ENCODE measurements at regions not wholly inside any gene's neighbourhood (a gene's known extent, or its start where the extent isn't known, plus 50 kb on each side); places are given as distances from the start of the nearest gene placed in this dataset.

- TF ChIP-seq CTCF (IDR thresholded peaks at IDR 0.05; ENCODE audit: low read depth, low read length, poor library complexity, severe bottlenecking) (no peak), EZH2phosphoT487 (IDR thresholded peaks at IDR 0.05; ENCODE audit: borderline replicate concordance, low read length) (no peak)
Observed at GRCh38 chr13:110789871-110790270, 76.4 kb downstream of the ING1 start.
